HEK293 (cell line): ENCODE measurements at regions not wholly inside any gene's neighbourhood (a gene's known extent, or its start where the extent isn't known, plus 50 kb on each side); places are given as distances from the start of the nearest gene placed in this dataset.
"Not testable (repeated sequence)": the region's sequence is repeated elsewhere in the genome, so short reads cannot be mapped to it uniquely, and the experiment has no call there.

ENCODE experiments used
- CTCF ChIA-PET: fragments of 350-600 bp; formaldehyde crosslinking; extraction: SDS; loops from one replicate; lab custom pipeline; 2021; ENCODE audit warnings: antibody characterized with exemption; lab: Yijun Ruan, JAX
- POLR2A ChIA-PET: fragments of 300-600 bp; formaldehyde crosslinking; extraction: SDS; loops from one replicate; lab custom pipeline; 2020; ENCODE audit warnings: antibody characterized with exemption, inconsistent platforms; lab: Yijun Ruan, JAX
- H3K27ac ChIP-seq: fragments of 200-500 bp; sonication (Bioruptor generic); 2 replicates; pipeline ENCODE4 v1.5.1; 2014; ENCODE audit warnings: low read depth, low read length, control low read depth, inconsistent platforms; ENCODE audit errors: extremely low read depth
- H3K36me3 ChIP-seq, 2 experiments: fragments of 200-500 bp in 1 of 2; sonication (Bioruptor generic) in 1 of 2; 1 replicate in 1 of 2; 2 replicates in 1 of 2; pipeline ENCODE4 v1.5.1; 2014 to 2017; ENCODE audit warnings: inconsistent platforms in 2 of 2, low read length in 2 of 2; ENCODE audit not compliant: control insufficient read depth in 2 of 2, insufficient read depth in 1 of 2
- H3K4me1 ChIP-seq: fragments of 200-500 bp; sonication (Bioruptor generic); 2 replicates; pipeline ENCODE4 v1.5.1; 2014; ENCODE audit warnings: mild to moderate bottlenecking, low read length, inconsistent platforms; ENCODE audit not compliant: control insufficient read depth, insufficient read depth
- H3K4me3 ChIP-seq: 2 replicates; pipeline ENCODE4 v1.5.1; 2011; ENCODE audit warnings: low read depth, mild to moderate bottlenecking, control low read depth, low read length, moderate library complexity
- H3K9me3 ChIP-seq: fragments of 200-500 bp; sonication (Bioruptor generic); 2 replicates; pipeline ENCODE4 v1.5.1; 2014; ENCODE audit warnings: low read depth, low read length, inconsistent platforms; ENCODE audit not compliant: control insufficient read depth, insufficient read depth
- BCL11A ChIP-seq: fragments of 450-650 bp; formaldehyde crosslinking; IDR thresholded peaks from 2 replicates; pipeline ENCODE4 v1.5.1; 2016; ENCODE audit warnings: low read depth, missing biosample characterization, missing genetic modification characterization
- BCL11B ChIP-seq: fragments of 450-650 bp; formaldehyde crosslinking; IDR thresholded peaks from 2 replicates; pipeline ENCODE4 v1.5.1; 2016; ENCODE audit warnings: low read depth, missing biosample characterization, missing genetic modification characterization
- EGR2 ChIP-seq: fragments of 450-650 bp; formaldehyde crosslinking; IDR thresholded peaks from 2 replicates; pipeline ENCODE4 v1.5.1; 2016; ENCODE audit warnings: low read depth, missing biosample characterization, missing genetic modification characterization
- HOXA7 ChIP-seq: sonication (generic); formaldehyde crosslinking; IDR thresholded peaks from 2 replicates; pipeline ENCODE4 v1.8.1; 2022; ENCODE audit warnings: missing genetic modification reagents, borderline replicate concordance
- TRIM28 ChIP-seq: IDR thresholded peaks from 2 replicates; pipeline ENCODE4 v1.6.1; 2011; ENCODE audit warnings: low read length, control low read depth, borderline replicate concordance
- ZFP69B ChIP-seq: fragments of 450-650 bp; formaldehyde crosslinking; IDR thresholded peaks from 2 replicates; pipeline ENCODE4 v1.5.1; 2016; ENCODE audit warnings: missing biosample characterization, missing genetic modification characterization
- ZNF112 ChIP-seq: fragments of 450-650 bp; formaldehyde crosslinking; IDR thresholded peaks from 2 replicates; pipeline ENCODE4 v1.5.0; 2017; ENCODE audit warnings: missing biosample characterization, missing genetic modification characterization
- ZNF2 ChIP-seq: fragments of 450-650 bp; formaldehyde crosslinking; IDR thresholded peaks from 2 replicates; pipeline ENCODE4 v1.5.1; 2016; ENCODE audit warnings: missing biosample characterization, missing genetic modification characterization
- ZNF350 ChIP-seq: fragments of 450-650 bp; formaldehyde crosslinking; IDR thresholded peaks from 2 replicates; pipeline ENCODE4 v1.5.0; 2017; ENCODE audit warnings: missing biosample characterization, mild to moderate bottlenecking, missing genetic modification characterization
- ZNF473 ChIP-seq: fragments of 450-650 bp; formaldehyde crosslinking; IDR thresholded peaks from 2 replicates; pipeline ENCODE4 v1.5.1; 2017; ENCODE audit warnings: missing biosample characterization, missing genetic modification characterization
- ZNF544 ChIP-seq: fragments of 450-650 bp; formaldehyde crosslinking; IDR thresholded peaks from 2 replicates; pipeline ENCODE4 v1.5.0; 2017; ENCODE audit warnings: missing biosample characterization, missing genetic modification characterization
- ZNF585B ChIP-seq: fragments of 450-650 bp; formaldehyde crosslinking; IDR thresholded peaks from 2 replicates; pipeline ENCODE4 v1.5.1; 2016; ENCODE audit warnings: missing biosample characterization, missing genetic modification characterization
- ZNF707 ChIP-seq: fragments of 450-650 bp; formaldehyde crosslinking; IDR thresholded peaks from 2 replicates; pipeline ENCODE4 v1.5.1; 2016; ENCODE audit warnings: missing biosample characterization, missing genetic modification characterization
- ZNF791 ChIP-seq: fragments of 450-650 bp; formaldehyde crosslinking; IDR thresholded peaks from 2 replicates; pipeline ENCODE4 v1.5.1; 2016; ENCODE audit warnings: missing biosample characterization, missing genetic modification characterization
- ZNF843 ChIP-seq: fragments of 450-650 bp; formaldehyde crosslinking; IDR thresholded peaks from 2 replicates; pipeline ENCODE4 v1.5.1; 2016; ENCODE audit warnings: missing biosample characterization, missing genetic modification characterization
- TF ChIP-seq, protein P1 (sequence below): fragments of 450-650 bp; formaldehyde crosslinking; IDR thresholded peaks from 2 replicates; pipeline ENCODE4 v1.5.1; 2016; ENCODE audit warnings: missing biosample characterization, missing genetic modification characterization
- TF ChIP-seq, protein P2 (sequence below): fragments of 450-650 bp; formaldehyde crosslinking; IDR thresholded peaks from 2 replicates; pipeline ENCODE4 v1.5.1; 2016; ENCODE audit warnings: missing biosample characterization, missing genetic modification characterization
- TF ChIP-seq, protein P3 (sequence below): fragments of 450-650 bp; formaldehyde crosslinking; IDR thresholded peaks from 2 replicates; pipeline ENCODE4 v1.5.0; 2017; ENCODE audit warnings: missing biosample characterization, missing genetic modification characterization, borderline replicate concordance
- TF ChIP-seq, protein P4 (sequence below): fragments of 450-650 bp; formaldehyde crosslinking; IDR thresholded peaks from 2 replicates; pipeline ENCODE4; 2016; ENCODE audit warnings: missing biosample characterization, missing genetic modification characterization
- TF ChIP-seq, protein P5 (sequence below): fragments of 450-650 bp; formaldehyde crosslinking; IDR thresholded peaks from 2 replicates; pipeline ENCODE4 v1.5.1; 2016; ENCODE audit warnings: missing biosample characterization, missing genetic modification characterization

DNA sequence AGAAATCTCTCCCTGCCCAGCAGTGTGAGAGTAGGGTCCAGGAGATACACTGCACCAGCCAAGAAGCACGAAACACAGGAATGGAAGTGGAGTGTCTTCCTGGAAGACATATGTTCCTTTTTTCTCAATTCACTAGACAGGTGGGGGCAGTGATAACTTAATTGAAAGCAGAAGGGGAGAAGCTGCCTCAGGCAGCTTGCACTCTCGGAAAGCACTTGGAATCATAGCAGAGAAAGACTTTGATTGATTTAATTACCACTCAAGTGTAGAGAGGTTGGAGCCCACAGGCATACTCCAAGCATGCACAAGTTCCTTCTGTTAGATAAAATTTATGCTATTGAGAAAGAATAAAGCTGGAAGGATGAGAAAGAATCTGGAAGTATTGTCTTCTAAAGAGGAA lies 249.4 kb downstream of the SLITRK6 start (continued):
- TF ChIP-seq BCL11A (tag by site-specific recombination) (no peak), ZNF2 (tag by site-specific recombination) (no peak)

DNA sequence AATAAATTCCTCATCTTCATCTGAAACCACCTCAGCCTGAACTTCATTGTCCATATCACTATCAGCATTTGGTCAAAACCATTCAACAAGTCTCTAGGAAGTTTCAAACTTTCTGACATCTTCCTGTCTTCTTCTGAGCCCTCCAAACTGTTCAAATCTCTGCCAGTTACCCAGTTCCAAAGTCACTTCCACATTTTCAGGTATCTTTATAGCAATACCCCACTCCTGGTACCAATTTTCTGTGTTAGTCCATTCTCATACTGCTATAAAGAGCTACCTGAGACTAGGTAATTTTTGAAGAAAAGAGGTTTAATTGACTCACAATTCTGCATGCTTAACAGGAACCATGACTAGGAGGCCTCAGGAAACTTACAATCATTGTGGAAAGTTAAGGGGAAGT lies 250.4 kb downstream of the SLITRK6 start:
- H3K27ac ChIP-seq, H3K4me1 ChIP-seq, POLR2A ChIA-PET, CTCF ChIA-PET, H3K4me3 ChIP-seq, H3K36me3 ChIP-seq, H3K9me3 ChIP-seq: not testable (repeated sequence)
- TF ChIP-seq TRIM28 (0 out of 2 replicates have a peak, but pooled peaks have one; percentile 53), ZNF707 (tag by site-specific recombination) (peak; percentile 54; the same call in 1 of the 2 replicates)

DNA sequence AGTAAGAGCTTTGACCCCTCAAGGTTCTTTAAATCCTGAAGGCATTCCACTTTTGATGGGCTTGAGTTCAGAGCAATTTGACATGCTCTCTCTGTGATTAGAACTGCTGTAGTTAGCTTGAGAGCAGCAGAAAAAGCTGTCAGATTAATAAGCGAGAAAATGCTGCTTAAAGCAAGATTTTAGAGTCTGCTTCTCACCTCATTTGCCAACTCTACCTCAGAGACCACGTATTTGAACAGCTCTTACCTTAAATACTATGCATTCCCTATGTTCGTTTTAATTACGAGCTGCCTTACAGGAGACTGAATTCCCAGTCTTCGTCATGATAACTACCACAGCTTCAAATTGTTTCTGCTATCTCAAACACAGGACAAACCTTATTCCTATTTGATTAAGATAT lies 253.4 kb downstream of the SLITRK6 start:
- H3K4me1 ChIP-seq: no peaks in the 10 kb centered on the region
- ChIA-PET POLR2A (no interaction called here), CTCF (no interaction called here)
- H3K27ac ChIP-seq: no peak overlapping the region
- no peaks in the 10 kb centered on the region for H3K9me3 ChIP-seq
- TF ChIP-seq, protein P1, sequence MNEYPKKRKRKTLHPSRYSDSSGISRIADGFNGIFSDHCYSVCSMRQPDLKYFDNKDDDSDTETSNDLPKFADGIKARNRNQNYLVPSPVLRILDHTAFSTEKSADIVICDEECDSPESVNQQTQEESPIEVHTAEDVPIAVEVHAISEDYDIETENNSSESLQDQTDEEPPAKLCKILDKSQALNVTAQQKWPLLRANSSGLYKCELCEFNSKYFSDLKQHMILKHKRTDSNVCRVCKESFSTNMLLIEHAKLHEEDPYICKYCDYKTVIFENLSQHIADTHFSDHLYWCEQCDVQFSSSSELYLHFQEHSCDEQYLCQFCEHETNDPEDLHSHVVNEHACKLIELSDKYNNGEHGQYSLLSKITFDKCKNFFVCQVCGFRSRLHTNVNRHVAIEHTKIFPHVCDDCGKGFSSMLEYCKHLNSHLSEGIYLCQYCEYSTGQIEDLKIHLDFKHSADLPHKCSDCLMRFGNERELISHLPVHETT (tag by site-specific recombination): no peak
- TF ChIP-seq ZNF707 (tag by site-specific recombination): no peak
- TF ChIP-seq ZNF791 (tag by site-specific recombination): no peak
- no peak for TF ChIP-seq ZNF585B (tag by site-specific recombination)
- TF ChIP-seq EGR2: no peak
- no peak for TF ChIP-seq BCL11B (tag by site-specific recombination)
- TF ChIP-seq, protein P2, sequence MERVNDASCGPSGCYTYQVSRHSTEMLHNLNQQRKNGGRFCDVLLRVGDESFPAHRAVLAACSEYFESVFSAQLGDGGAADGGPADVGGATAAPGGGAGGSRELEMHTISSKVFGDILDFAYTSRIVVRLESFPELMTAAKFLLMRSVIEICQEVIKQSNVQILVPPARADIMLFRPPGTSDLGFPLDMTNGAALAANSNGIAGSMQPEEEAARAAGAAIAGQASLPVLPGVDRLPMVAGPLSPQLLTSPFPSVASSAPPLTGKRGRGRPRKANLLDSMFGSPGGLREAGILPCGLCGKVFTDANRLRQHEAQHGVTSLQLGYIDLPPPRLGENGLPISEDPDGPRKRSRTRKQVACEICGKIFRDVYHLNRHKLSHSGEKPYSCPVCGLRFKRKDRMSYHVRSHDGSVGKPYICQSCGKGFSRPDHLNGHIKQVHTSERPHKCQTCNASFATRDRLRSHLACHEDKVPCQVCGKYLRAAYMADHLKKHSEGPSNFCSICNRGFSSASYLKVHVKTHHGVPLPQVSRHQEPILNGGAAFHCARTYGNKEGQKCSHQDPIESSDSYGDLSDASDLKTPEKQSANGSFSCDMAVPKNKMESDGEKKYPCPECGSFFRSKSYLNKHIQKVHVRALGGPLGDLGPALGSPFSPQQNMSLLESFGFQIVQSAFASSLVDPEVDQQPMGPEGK (tag by site-specific recombination): no peak
- no peak for TF ChIP-seq ZNF112 (tag by site-specific recombination)
- no peak for TF ChIP-seq HOXA7 (CRISPR knock-in tag)
- no peak for TF ChIP-seq ZFP69B (tag by site-specific recombination)
- TF ChIP-seq, protein P3, sequence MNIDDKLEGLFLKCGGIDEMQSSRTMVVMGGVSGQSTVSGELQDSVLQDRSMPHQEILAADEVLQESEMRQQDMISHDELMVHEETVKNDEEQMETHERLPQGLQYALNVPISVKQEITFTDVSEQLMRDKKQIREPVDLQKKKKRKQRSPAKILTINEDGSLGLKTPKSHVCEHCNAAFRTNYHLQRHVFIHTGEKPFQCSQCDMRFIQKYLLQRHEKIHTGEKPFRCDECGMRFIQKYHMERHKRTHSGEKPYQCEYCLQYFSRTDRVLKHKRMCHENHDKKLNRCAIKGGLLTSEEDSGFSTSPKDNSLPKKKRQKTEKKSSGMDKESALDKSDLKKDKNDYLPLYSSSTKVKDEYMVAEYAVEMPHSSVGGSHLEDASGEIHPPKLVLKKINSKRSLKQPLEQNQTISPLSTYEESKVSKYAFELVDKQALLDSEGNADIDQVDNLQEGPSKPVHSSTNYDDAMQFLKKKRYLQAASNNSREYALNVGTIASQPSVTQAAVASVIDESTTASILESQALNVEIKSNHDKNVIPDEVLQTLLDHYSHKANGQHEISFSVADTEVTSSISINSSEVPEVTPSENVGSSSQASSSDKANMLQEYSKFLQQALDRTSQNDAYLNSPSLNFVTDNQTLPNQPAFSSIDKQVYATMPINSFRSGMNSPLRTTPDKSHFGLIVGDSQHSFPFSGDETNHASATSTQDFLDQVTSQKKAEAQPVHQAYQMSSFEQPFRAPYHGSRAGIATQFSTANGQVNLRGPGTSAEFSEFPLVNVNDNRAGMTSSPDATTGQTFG: no peak
- no peak for TF ChIP-seq ZNF473 (tag by site-specific recombination)
- TF ChIP-seq ZNF544 (tag by site-specific recombination): no peak
- no peak for TF ChIP-seq ZNF350 (tag by site-specific recombination)
- no peak for TF ChIP-seq ZNF843 (tag by site-specific recombination)
- TF ChIP-seq, protein P4, sequence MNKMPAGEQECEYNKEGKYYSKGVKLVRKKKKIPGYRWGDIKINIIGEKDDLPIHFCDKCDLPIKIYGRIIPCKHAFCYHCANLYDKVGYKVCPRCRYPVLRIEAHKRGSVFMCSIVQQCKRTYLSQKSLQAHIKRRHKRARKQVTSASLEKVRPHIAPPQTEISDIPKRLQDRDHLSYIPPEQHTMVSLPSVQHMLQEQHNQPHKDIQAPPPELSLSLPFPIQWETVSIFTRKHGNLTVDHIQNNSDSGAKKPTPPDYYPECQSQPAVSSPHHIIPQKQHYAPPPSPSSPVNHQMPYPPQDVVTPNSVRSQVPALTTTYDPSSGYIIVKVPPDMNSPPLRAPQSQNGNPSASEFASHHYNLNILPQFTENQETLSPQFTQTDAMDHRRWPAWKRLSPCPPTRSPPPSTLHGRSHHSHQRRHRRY (tag by site-specific recombination): no peak
- TF ChIP-seq, protein P5, sequence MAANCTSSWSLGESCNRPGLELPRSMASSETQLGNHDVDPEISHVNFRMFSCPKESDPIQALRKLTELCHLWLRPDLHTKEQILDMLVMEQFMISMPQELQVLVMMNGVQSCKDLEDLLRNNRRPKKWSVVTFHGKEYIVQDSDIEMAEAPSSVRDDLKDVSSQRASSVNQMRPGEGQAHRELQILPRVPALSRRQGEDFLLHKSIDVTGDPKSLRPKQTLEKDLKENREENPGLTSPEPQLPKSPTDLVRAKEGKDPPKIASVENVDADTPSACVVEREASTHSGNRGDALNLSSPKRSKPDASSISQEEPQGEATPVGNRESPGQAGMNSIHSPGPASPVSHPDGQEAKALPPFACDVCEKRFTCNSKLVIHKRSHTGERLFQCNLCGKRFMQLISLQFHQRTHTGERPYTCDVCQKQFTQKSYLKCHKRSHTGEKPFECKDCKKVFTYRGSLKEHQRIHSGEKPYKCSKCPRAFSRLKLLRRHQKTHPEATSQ (tag by site-specific recombination): no peak
- no peak overlapping the region for H3K4me3 ChIP-seq
- H3K36me3 ChIP-seq: no peaks in the 10 kb centered on the region
